ENCODE measurements at regions not wholly inside any gene's neighbourhood (a gene's known extent, or its start where the extent isn't known, plus 50 kb on each side); places are given as distances from the start of the nearest gene placed in this dataset.

DNA sequence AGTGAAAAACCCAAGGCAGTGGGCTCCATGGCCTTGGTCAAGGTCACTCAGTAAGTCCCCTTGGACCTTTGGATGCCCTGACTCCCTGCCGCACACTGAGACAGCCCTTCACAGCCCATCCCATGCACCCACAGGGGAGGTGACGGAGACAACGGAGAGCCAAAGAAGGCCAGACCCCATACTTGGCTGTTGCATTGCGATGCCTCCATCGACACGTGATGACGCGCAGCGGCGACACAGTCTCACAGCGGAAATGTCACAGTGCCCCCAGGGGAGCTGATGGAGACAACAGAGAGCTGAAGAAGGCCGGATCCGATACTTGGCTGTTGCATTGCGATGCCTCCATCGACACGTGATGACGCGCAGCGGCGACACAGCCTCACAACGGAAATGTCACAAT is 282.4 kb downstream of the TEX29 start:
- TF ChIP-seq CTCF (IDR thresholded peaks at IDR 0.05) = no peak
- Histone ChIP-seq H3K27me3 (peaks cover 0 to 4% of the 10 kb centered on the region in 2 donors), H3K9me3 (no peaks in the 10 kb centered on the region), H3K27ac (no peak overlapping the region), H3K36me3 (no peaks in the 10 kb centered on the region), H3K4me1 (no peaks in the 10 kb centered on the region), H3K4me3 (no peak overlapping the region)
- ATAC-seq (no peak), DNase-seq (no peak)
- intact Hi-C loops (cut with DNase I) = no loop called here

DNA sequence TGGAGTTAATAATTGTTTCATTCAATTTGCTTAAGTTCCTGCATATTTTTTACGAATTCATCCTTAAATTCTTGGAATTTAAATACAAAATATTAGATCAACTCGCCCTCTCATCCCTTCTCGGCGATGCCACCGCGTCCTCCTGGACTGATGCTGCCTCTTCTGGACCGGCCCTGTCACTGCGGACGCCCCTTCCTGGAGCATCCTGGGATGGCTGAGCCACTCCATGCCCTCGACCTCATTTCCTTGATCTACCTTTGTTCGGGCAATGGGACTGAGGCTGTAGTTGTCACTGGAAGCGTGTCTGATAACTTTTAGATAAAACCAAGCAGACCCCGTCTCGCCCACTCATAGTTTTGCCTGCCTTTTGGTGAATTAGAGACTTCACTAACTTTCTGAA is 283.7 kb downstream of the TEX29 start:
- ATAC-seq (no peak), DNase-seq (no peak)
- no peak for TF ChIP-seq CTCF (IDR thresholded peaks at IDR 0.05)
- Histone ChIP-seq H3K36me3 (no peaks in the 10 kb centered on the region), H3K9me3 (no peaks in the 10 kb centered on the region), H3K27me3 (peaks cover 0 to 4% of the 10 kb centered on the region in 2 donors), H3K4me1 (no peaks in the 10 kb centered on the region), H3K27ac (no peak overlapping the region), H3K4me3 (no peak overlapping the region)
- intact Hi-C loops (cut with DNase I) = no loop called here

- no peaks in the 10 kb centered on the region for H3K36me3 ChIP-seq
- H3K27ac ChIP-seq = no peak overlapping the region
- H3K9me3 ChIP-seq = no peaks in the 10 kb centered on the region
- no peak overlapping the region for H3K4me3 ChIP-seq
- no peak for TF ChIP-seq CTCF (IDR thresholded peaks at IDR 0.05)
- ATAC-seq (no peak), DNase-seq (no peak)
- no peaks in the 10 kb centered on the region for H3K4me1 ChIP-seq
- intact Hi-C loops (cut with DNase I) = no loop called here
- peaks cover 0 to 4% of the 10 kb centered on the region in 2 donors for H3K27me3 ChIP-seq
These were observed 288.1 kb downstream of the TEX29 start for GRCh38 chr13:111608556-111608955.

- Histone ChIP-seq H3K4me3 (no peak overlapping the region), H3K9me3 (no peaks in the 10 kb centered on the region), H3K27me3 (peaks cover 0 to 4% of the 10 kb centered on the region in 2 donors), H3K36me3 (no peaks in the 10 kb centered on the region), H3K4me1 (no peaks in the 10 kb centered on the region), H3K27ac (no peak overlapping the region)
- no peak for ATAC-seq
- DNase-seq = no peak
- TF ChIP-seq CTCF (IDR thresholded peaks at IDR 0.05) = no peak
- intact Hi-C loops (cut with DNase I) = no loop called here
These were observed 289.2 kb downstream of the TEX29 start for GRCh38 chr13:111609631-111610030.

DNA sequence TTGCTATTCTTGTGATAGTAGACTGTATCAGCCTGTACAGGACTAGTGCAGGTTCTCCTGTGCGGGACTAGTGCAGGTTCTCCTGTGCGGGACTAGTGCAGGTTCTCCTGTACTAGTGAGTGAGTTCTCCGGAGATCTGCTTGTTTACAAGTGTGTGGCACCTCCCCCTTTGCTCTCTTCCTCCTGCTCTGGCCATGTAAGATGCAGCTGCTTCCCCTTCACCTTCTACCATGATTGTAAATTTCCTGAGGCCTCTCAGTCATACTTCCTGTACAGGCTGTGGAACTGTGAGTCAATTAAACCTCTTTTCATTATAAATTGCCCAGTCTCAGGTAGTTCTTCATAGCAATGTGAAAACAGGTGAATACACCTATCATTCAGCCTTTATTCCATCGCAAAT is 289.6 kb downstream of the TEX29 start:
- no peak overlapping the region for H3K27ac ChIP-seq
- intact Hi-C loops (cut with DNase I) = no loop called here
- H3K4me3 ChIP-seq = no peak overlapping the region
- H3K27me3 ChIP-seq = peaks cover 0 to 4% of the 10 kb centered on the region in 2 donors
- H3K9me3 ChIP-seq = no peaks in the 10 kb centered on the region
- H3K4me1 ChIP-seq = no peaks in the 10 kb centered on the region
- no peaks in the 10 kb centered on the region for H3K36me3 ChIP-seq
- DNase-seq (no peak), ATAC-seq (no peak)
- no peak for TF ChIP-seq CTCF (IDR thresholded peaks at IDR 0.05)

All from left lung (tissue), 4 donors.